RWPE1 (cell line): ENCODE measurements at regions not wholly inside any gene's neighbourhood (a gene's known extent, or its start where the extent isn't known, plus 50 kb on each side); places are given as distances from the start of the nearest gene placed in this dataset.

ENCODE experiments used
- CTCF ChIA-PET: fragments of 350-600 bp; sonication (Branson Sonifier 250); formaldehyde crosslinking; extraction: SDS; loops from one replicate; lab custom pipeline; 2021; lab: Yijun Ruan, JAX
- POLR2A ChIA-PET: fragments of 400-600 bp; formaldehyde crosslinking; extraction: SDS; loops from one replicate; lab custom pipeline; 2020; ENCODE audit warnings: antibody characterized with exemption; ENCODE audit not compliant: low non-redundant PET; lab: Yijun Ruan, JAX
- DNase-seq: peaks from one replicate; pipeline ENCODE4 v3.0.0; 2012; ENCODE audit warnings: low spot score
- H3K27ac ChIP-seq: fragments of 450-650 bp; 2 replicates; pipeline ENCODE4 v1.5.1; 2017
- TF ChIP-seq, protein P1 (sequence below): fragments of 450-650 bp; conservative IDR thresholded peaks from 2 replicates; pipeline ENCODE4 v1.5.1; 2017; ENCODE audit warnings: low read depth, mild to moderate bottlenecking

DNA sequence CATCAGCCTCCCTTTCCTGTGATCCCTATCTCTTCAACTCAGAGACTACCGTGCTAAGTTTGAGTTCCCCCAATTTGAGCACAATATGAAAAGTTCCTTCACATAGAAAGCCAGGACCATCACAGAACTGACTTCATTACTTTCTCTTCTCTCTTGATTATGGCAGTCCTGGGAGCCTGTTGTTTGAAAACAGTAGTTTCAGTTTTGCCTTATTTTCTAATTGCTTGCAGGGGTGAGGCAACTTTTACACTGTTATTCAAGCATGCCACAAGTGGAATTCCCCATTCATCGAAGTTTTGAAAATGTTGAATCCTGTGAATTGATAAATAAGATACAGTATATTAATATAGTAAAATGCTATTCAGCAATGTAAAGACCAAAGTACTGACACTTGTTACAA lies 569.7 kb upstream of the MARCKS start:
- TF ChIP-seq, protein P1, sequence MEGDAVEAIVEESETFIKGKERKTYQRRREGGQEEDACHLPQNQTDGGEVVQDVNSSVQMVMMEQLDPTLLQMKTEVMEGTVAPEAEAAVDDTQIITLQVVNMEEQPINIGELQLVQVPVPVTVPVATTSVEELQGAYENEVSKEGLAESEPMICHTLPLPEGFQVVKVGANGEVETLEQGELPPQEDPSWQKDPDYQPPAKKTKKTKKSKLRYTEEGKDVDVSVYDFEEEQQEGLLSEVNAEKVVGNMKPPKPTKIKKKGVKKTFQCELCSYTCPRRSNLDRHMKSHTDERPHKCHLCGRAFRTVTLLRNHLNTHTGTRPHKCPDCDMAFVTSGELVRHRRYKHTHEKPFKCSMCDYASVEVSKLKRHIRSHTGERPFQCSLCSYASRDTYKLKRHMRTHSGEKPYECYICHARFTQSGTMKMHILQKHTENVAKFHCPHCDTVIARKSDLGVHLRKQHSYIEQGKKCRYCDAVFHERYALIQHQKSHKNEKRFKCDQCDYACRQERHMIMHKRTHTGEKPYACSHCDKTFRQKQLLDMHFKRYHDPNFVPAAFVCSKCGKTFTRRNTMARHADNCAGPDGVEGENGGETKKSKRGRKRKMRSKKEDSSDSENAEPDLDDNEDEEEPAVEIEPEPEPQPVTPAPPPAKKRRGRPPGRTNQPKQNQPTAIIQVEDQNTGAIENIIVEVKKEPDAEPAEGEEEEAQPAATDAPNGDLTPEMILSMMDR = no peak
- H3K27ac ChIP-seq = no peak overlapping the region
- POLR2A ChIA-PET = no interaction called here
- CTCF ChIA-PET = no interaction called here
- DNase-seq = no peak

DNA sequence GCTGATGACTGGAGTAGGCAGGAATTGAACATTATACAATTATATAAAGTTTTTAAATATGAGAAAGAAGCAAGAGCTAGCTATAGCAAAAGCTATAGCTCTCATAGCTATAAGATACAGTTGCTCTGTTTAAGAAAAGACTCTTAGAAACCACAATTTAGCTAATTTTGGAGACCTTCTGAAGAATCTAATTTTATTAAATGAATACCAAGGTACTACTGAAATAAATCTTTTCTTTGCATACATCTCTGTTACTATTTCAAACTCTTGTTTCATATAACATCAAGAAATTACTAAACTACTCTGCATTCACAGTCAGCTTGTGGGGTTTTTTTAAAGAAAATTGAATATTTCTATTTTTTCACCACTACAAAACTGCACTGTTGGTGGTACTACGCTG lies 568.7 kb upstream of the MARCKS start:
- no peak overlapping the region for H3K27ac ChIP-seq
- TF ChIP-seq, protein P1 = no peak
- POLR2A ChIA-PET = interaction anchor here (0.6 kb wide), 1 partner anchor 107 kb away, joined by 7 read pairs; no protein-coding TSS in a partner anchor
- no peak for DNase-seq
- CTCF ChIA-PET = no interaction called here

DNA sequence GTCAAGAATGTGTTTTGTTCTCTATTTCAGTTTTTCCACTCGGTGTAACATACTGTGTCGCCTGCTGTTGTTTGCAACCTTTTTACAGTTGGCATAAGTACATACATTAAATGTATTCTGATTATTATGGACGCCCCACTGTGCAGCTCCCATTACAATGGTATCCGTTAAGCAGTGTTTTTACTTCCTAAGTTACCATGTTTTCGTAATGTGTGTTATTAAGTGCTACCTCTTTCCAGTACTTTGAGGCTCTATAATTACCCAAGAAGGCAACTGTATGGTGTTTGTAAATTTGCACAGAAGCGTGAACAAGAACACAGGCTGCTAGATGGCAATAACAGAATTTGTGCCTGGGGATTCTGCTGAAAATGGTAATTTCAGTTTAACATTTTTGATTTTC lies 568.0 kb upstream of the MARCKS start:
- no peak for DNase-seq
- ChIA-PET CTCF (no interaction called here), POLR2A (no interaction called here)
- TF ChIP-seq, protein P1 = no peak
- H3K27ac ChIP-seq = no peak overlapping the region

DNA sequence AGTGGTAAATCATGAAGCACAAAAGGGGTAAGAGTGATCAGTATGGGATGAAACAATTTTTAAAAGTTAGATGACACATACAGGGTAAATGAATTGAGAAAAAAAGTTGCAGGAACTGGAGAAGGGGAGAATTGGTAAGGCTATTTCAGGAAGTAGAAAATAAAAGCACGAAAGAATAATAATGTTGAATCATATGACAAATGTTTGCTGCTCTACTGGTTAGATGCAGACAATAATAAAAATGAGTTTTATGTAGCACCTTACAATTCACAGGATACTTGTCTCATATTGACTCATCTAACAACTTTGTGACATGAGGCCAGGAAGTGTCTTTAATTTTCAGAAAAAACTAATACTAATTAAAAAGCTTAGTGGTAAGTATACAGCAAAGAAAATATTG lies 566.5 kb upstream of the MARCKS start:
- DNase-seq = no peak
- ChIA-PET CTCF (interaction anchor here (0.7 kb wide), 1 partner anchor 226 kb away, joined by 3 read pairs; no protein-coding TSS in a partner anchor), POLR2A (no interaction called here)
- H3K27ac ChIP-seq = no peak overlapping the region
- TF ChIP-seq, protein P1 = no peak

DNA sequence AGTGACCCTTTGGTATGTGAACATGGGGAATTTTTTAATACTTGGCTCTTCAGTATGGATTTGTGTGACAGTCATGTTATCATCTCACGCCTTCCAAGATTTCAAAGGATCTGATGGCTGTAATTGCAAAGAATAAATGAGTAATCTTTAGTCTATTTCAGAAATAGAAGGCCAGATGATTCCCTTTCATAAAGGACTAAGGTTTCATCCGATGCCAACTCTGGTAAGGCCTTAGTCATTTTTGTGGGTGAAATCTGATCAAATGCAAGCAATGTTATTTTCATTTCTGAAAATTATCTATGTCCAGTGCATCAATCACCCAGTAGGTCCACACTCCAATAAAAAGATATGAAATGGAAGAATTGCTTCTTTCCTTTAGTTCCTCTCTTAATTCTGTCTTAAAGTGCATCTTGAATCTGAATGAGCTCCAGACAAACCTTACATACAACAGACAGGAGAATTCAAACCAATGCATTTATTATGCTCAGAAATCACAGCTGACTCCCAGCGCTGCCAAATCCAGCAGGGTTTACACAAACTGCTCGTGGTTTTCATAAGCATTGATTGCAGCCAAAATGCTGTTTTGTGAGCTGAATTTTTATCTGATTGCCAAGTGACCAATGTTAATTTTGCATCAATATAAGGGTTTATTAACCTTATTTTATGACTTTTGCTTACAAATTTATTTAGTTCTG lies 565.2 kb upstream of the MARCKS start:
- H3K27ac ChIP-seq = no peak overlapping the region
- ChIA-PET POLR2A (no interaction called here), CTCF (no interaction called here)

DNA sequence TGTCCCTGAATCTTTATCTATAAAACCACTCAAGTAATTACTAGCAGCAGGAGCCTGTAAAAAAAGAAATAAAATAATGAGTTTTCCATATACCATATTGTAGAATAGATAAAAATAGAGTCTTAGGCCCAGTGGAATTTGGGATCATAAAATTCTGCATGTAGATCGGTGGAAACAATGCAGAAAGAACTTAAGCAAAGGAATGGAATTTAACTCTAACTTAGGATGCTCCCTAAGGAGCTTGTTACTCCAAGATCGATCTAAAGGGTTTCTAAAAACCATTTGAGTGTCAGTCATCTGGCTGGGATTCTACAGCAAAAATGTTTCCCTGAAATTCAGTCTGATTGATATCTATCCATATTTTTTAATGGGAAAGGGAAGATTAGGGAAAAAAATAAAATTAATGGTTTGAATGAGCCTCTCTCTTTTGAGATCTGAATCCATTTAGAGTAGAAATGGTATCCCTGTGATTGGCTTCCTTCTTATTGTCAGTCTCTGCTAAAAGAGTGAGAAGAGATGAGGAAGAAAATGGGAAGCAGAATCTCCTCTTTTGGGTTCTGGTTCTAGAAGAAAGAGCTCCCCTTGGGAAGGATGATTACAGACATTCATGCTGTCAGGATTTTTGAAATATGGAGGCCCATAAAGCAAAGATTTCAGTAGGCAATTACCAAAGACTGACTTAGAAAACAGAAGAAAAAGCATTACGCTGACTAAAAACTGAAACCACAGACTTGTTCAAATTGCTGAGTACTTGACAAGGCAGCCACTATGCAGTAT lies 564.3 kb upstream of the MARCKS start:
- CTCF ChIA-PET = no interaction called here
- POLR2A ChIA-PET = no interaction called here
- H3K27ac ChIP-seq = no peak overlapping the region
- DNase-seq = no peak
- TF ChIP-seq, protein P1 = no peak

More for the DNA sequence above, 565.2 kb upstream of the MARCKS start:
- TF ChIP-seq, protein P1 = no peak
- DNase-seq = no peak
